Fibroblast of villous mesenchyme (primary cell): ENCODE measurements at regions not wholly inside any gene's neighbourhood (a gene's known extent, or its start where the extent isn't known, plus 50 kb on each side); places are given as distances from the start of the nearest gene placed in this dataset.

Source experiments
- DNase-seq: peaks from one replicate; pipeline ENCODE4 v3.0.0-alpha.2; 2010; ENCODE audit warnings: low read depth
- H3K4me3 ChIP-seq: 2 replicates; pipeline ENCODE4 v1.5.1; 2011; ENCODE audit warnings: low read depth, mild to moderate bottlenecking, low read length
- CTCF ChIP-seq: IDR thresholded peaks from 2 replicates; pipeline ENCODE4 v1.5.1; 2012; ENCODE audit warnings: low read depth, mild to moderate bottlenecking, low read length; ENCODE audit not compliant: insufficient read depth

- no peak overlapping the region for H3K4me3 ChIP-seq
- DNase-seq, result no peak
- TF ChIP-seq CTCF, result no peak
Observed at GRCh38 chr5:145062280-145063062, 772.7 kb downstream of the PRELID2 start.

- TF ChIP-seq CTCF, result no peak
- DNase-seq, result peak; percentile 26
- H3K4me3 ChIP-seq, result no peak overlapping the region
Observed at GRCh38 chr5:145056800-145057199, 778.3 kb downstream of the PRELID2 start.

- H3K4me3 ChIP-seq, result no peak overlapping the region
- no peak for TF ChIP-seq CTCF
- no peak for DNase-seq
Observed at GRCh38 chr5:145050181-145050580, 785.0 kb downstream of the PRELID2 start.

- no peak for TF ChIP-seq CTCF
- H3K4me3 ChIP-seq, result no peak overlapping the region
- DNase-seq, result no peak
Observed at GRCh38 chr5:145044970-145045369, 790.2 kb downstream of the PRELID2 start.

GRCh38 chr5:145028626-145029025, 806.5 kb downstream of the PRELID2 start:
- DNase-seq, result no peak
- TF ChIP-seq CTCF, result no peak
- no peak overlapping the region for H3K4me3 ChIP-seq

GRCh38 chr5:145027286-145027685, 807.9 kb downstream of the PRELID2 start:
- no peak for TF ChIP-seq CTCF
- no peak overlapping the region for H3K4me3 ChIP-seq
- DNase-seq, result no peak

- no peak for TF ChIP-seq CTCF
Observed at GRCh38 chr5:145025775-145026174, 809.4 kb downstream of the PRELID2 start.

More at GRCh38 chr5:145025775-145026174, 809.4 kb downstream of the PRELID2 start:
- no peak for DNase-seq
- H3K4me3 ChIP-seq, result no peak overlapping the region
